ENCODE measurements at regions not wholly inside any gene's neighbourhood (a gene's known extent, or its start where the extent isn't known, plus 50 kb on each side); places are given as distances from the start of the nearest gene placed in this dataset.
"Not testable (repeated sequence)": the region's sequence is repeated elsewhere in the genome, so short reads cannot be mapped to it uniquely, and the experiment has no call there.

DNA sequence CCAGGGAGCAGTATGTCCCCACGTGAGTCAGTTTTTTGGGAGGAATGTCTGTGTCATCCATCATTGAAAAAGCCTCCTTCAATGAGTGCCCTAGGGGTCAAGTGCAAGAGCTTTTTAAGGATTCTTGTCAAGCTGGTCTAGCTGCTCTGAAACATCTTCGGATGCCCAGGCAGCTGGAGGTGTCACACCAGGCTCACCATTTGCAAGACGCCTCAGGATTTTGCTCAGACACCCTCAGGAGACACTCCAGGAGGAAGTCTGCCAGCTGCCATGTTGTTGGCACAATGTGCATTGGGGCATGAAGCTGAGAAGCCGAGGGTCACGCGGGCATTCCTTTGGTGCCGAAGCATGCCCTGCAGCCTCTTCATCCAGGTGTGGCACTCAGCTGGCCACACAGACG, 111.1 kb upstream of the S1PR3 start:
- DNase-seq: no peak

DNA sequence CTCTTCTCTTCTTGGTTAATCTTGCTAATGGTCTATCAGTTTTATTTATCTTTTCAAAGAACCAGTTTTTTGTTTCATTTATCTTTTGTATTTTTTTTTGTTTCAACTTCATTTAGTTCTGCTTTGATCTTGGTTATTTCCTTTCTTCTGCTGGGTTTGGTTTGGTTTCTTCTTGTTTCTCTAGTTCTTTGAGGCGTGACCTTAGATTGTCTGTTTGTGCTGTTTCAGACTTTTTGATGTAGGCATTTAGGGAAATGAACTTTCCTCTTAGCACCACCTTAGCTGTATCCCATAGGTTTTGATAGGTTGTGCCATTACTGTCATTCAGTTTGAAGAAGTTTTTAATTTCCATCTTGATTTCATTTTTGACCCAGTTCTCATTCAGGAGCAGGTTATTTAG, 107.0 kb upstream of the S1PR3 start:
- not testable (repeated sequence) for DNase-seq

DNA sequence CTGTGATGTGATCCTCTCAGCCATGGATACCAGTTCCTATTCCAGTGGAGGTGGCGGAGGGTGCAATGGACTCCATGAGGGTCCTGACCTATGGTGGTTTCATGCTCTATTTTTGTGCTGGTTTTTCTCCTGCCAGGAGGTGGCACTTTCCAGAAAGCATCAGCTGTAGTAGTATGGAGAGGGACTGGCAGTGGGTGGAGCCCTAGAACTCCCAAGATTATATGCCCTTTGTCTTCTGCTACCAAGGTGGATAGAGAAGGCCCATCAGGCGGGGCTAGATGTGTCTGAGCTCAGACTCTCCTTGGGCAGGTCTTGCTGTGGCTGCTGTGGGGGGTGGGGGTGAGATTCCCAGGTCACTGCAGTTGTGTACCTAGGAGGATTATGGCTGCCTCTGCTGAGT, 104.5 kb upstream of the S1PR3 start:
- not testable (repeated sequence) for DNase-seq

DNA sequence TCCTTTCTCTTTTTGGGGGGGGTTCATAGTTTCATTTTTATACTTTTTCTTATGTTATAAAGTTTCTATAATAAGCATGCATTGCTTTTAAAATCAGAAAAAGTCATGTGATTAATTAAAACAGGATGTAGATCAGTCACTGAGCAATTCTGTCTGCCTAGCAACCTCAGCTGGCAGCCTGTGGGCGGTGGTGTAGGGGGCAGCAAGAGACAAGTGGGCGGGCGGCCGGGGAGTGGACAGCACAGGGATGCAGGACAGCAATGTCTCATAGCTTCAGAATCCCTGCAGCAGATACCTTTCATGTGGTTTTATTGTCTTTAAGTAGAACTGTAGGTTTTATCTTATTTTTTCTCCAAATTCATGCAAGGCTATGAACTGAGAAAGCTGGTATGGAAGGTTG, 101.9 kb upstream of the S1PR3 start:
- DNase-seq: no peak

DNA sequence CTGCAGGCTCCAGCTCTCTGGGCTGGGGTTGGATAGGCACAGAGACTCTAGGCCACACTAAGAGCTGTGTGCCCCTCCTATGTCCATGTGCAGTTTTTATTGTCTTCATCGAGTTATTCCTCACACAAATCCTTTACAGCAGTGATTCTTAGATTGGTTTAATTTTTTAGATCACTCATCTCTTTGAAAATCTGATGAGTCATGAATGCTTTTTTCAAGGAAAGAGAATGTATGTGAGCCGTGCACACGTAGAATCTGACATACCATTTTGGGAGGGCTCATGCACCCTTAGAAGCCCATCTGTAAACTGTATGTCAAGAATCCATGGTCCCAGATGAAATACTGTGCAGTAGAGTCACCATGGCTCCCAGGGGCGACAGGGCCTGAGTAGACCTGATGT, 100.7 kb upstream of the S1PR3 start:
- no peak for DNase-seq

DNA sequence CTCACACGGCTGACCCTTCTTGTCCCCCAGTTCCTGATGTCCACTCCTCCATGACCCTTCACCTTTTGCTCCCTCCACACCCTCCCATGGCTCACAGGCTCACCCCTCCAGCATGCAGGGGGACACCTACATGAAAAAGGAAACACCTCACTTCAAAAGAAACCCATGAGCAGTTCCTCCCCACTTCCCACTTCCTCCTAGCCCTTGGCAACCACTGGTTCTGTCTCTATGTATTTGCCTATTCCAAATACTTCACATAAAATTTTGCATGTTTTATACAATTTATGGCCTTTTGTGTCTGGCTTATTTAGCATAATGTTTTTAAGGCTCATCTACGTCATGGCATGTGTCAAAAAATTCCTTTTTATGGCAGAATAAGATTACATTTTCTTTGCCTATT, 100.2 kb upstream of the S1PR3 start:
- DNase-seq: no peak

DNA sequence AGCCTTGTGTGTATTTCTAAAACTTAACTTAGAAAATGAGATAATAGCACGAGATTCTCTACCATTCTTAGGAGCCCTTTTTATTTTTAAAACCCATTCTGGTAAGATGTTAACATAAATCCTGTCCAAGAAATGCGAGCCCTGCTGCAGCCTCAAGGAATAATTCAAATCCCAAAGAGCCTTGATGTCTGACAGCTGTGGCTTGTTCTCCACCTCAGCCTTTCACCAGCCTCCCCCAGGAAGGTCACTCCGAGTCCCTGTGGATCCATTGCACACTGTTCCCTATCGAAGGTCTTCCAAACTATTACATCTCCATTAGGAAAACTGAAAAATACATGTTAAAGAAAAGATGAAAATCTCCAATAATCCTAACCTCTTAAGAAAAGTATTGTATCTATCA, 98.5 kb upstream of the S1PR3 start:
- DNase-seq: no peak

DNA sequence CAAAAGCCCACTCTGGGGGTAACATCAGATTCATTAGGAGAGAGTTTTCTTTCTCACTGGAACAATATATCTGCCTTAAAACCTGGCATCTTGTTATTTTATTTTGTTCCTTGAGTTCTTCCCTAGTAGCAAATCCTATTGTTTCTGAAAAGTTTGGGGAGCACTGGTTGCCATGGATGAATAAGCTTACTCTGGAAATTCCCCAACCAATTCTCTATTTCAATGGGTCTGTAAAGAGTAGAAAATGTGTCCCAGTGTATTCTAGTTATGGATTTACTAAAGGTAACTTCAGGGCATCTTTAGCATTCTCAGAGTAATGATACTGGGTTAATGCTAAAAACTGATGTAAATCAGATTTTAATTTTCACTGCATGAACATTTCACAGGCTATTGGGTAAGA, 94.2 kb upstream of the S1PR3 start:
- DNase-seq: no peak

DNA sequence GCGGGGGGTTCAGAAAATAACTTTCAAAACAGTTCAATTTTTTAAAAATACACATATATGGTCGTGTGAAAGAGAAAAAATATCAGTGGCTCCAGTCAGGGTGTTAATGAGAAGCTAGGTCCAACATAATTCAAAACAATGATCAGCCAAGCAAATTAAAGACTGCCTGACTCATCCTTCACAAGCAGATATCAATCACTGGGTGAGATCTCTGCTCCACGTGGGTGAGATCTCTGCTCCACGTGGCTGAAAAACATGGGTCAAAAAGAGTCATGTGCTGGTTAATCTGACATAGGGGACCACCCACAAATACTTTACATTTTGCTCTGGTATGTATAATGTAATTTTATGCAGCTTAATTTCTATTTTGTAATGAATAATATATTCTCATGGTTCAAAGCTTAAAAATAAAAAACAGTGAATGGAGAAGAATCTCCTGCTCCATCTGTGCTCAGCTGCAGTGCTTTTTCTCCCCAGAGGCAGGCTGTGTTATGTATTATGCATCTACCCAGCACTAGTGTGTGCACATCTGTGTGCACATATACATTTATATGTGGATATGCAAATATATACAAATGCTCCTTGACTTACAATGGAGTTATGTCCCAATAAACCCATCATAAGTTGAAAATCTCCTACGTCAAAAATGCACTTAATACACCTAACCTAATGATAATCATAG, 93.1 kb upstream of the S1PR3 start:
- DNase-seq: no peak

DNA sequence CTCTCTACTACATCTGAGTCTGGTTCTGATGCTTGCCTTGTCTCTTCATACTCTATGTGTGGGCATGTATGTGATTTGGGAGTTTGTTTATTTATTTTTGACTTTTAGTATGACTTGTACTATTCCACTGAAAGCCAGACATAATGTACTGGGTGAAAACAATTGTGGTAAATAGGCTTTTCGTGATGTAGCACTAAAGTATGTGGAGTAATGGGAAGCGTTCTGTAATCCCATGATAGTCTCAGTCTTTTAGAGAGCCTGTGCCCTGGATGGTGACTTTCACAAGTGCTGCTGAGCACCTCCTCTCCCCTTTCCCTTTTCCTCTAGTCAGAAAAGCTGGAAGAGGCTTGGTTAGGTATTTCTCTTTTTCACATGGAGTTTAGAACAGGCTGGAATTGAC, 85.8 kb upstream of the S1PR3 start:
- DNase-seq: no peak

DNA sequence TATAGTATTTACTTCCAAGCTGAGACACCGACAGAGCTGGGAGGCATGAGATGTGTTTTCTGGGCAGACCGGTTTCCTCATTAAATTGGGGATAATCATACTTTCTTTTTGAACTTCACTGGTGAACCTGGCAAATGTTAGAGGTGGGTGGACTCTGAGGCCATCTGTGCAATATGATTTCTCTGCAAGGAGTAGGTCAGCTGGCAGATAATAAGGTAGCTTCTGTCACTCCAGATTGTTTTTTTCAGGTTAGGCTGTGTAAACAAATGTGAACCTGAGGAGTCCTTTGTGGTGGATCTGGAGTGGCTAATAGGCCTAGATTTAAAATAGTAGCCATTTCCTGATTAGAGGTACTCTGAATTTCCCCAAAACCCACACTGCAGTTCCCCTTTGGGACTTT, 75.4 kb upstream of the S1PR3 start:
- no peak for DNase-seq

DNA sequence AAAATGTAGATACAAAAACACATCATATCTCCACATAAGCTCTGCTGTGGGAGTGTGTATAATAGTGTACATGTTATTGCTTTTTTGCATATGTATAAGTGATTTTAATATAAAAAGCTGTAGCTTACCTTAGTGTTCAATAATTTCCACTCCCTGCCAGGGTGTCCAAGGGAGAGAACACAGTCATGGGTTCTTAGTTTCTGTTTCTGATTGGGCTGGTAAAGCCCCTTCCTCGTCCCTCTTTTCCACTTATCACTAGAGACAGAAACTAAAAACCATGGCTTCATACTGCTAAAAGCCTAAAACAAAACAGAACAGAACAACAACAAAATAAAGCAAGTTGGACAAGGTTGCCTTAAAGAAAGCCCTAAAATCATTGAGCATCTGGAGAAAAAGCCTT, 74.4 kb upstream of the S1PR3 start:
- no peak for DNase-seq

DNA sequence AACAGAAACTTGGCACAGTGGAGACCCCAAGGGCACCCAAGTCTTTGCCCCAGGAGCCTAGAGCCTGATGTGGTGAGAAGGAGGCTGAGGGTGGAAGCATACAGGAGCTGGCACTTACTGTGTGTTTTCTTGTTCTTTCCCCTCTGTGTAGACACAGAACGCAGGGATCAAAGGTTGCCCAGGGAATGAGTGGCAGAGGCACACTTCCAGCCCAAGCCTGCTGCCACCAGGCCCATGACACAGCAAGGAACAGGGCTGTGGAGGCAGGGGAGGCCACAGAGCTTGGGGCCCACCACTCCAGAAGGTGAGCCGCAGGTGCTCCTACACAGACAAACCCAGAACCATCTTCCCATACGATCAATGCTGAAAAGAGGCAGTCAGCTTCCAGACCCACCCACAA, 73.9 kb upstream of the S1PR3 start:
- no peak for DNase-seq

DNA sequence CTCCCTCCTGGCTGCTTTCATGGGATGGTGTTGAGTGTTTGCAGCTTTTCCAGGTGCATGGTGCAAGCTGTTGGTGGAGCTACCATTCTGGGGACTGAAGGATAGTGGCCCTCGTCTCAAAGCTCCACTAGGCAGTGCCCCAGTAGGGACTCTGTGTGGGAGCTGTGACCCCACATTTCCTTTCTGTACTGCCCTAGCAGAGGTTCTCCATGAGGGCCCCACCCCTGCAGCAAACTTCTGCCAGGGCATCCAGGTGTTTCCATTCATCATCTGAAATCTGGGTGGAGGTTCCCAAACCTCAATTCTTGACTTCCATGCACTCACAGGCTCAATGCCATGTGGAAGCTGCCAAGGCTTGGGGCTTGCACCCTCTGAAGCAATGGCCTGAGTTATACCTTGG, 72.7 kb upstream of the S1PR3 start:
- DNase-seq: not testable (repeated sequence)

DNA sequence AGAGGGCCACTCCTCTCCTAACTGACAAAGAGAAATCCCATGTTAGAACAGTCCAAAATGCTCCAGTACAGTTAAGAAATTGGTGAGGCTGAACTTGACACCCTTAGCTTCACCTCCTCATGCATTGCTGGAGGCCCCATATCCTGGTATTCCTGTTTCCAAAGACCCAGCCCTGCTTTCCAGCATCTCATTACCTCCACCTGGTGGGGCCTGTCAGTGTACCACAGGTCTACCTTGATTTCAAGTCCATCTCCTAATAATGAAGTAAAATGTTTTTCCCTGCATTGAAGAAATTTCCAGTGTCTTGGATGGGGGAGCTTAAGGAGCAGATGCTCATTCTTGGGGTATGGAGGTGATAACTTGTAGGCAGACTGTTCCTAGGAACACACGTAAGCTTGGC, 70.6 kb upstream of the S1PR3 start:
- DNase-seq: no peak

DNA sequence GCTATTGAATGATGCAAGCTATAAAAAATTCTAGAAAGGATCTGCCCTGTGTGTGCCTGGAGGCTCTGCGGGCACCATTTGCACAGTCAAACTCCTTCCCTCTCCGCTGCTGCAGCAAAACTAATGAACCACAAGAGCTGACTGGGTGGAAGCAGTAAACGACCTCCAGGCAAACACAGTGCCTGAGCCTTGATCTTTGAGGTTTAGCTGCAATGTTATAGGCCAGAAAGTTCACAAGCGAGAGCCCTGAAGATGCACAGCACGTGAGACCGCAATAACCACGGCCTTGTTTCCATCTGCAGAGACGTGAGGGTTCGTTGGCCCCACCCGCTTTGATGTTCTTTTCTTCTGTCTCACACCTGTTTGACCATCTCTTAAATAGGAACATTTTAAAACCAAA, 69.2 kb upstream of the S1PR3 start:
- peak; percentile 42 to 59 for DNase-seq

DNA sequence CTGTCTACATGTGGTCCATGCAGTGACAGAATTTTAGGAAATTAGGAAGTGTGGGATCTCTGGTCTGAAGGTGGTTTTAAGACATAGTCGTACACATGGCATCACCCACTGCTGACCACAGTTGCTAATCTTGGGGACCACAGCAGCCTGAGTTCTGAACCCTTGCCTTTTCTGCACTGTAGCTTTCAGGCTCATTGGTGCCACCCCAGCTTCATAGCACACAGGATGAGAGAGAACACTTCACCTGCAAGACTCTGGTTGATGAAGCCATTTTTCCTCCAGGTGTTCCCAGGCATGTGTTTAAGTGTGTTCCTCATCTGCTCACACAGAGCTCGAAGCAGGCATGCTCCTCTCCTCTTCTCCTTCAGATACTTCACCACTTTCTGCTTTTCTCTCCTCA, 68.2 kb upstream of the S1PR3 start:
- no peak for DNase-seq

DNA sequence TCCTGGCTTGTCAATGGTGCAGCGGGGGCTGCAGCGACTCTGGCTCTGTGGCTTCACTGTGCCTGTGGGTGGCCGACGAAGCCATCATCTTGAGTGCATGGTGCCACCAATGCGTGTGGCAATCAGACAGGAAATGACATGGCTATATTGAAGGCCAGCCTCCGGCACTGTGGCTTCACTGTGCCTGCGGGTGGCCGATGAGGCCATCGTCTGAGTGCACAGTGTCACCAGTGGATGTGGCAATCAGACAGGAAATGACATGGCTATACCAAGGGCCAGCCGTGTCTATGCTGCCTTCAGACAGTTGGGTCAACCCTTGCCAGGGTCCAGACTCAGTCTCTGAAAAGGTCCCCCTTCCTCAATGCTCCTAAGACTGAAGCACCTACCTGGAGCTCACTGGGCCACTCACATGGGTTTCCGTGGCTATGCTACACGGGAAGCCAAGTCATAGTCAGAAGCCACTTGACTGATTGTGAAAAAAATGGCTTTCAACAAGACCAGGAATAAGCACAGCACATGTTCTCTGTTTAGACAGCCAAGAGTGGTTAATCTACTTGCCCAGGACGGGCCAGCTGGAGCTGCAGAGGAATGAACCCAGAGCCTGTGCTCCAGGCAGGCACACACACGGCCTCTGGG, 67.5 kb upstream of the S1PR3 start:
- DNase-seq: peak in 1 of 2 donors; percentile 7

DNA sequence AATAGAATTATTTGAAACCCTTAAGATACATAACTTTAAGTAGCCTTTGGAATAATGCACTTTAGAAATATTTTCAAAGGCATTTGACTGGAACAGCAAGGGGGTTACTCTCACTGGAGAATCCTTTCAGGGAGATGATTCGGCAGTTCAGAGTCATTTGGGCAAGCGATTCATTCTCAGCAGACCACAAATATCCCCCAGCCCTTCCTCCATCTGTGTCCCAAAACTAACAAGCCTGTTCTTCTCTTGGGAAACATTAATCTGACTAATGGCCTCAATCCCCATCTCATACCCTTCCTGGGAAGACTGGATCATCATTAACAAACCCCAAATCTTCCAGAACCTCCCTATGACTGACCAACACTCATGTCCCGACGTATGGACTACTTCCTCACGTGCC, 65.8 kb upstream of the S1PR3 start:
- no peak for DNase-seq

DNA sequence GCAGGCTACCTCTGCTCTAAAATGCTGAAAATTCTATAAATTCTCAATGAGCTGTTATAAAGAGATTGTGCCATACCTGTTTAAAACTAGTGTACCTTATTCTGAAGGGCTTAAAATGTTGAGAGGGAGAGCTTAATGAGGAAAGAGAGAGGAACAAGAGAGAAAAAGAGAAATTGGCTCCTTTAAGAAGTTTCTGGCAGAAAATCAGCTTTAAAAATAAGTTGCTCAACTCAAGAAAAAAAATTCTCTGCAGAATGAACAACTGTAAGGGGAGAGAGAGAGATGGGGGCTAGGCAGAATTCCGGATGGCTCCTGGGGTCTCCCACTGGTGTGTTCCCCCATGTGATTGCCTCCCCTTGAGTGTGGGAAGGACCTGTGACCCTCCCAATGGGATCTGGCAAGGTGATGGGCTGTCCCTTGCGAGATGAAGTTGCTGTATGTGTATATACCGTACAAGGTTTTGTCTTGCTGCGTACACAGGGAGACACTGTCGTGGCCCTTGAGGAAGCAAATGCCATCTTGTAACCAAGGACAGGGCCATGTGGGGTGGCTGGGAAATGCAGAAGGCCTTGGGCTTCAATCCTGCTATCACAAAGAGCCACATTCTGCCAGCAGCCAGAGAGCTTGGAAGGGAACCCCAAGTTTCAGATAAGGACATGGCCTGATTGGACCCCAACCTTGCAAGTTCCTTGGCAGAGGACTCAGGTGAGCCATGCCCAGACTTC, 64.3 kb upstream of the S1PR3 start:
- DNase-seq: no peak

DNA sequence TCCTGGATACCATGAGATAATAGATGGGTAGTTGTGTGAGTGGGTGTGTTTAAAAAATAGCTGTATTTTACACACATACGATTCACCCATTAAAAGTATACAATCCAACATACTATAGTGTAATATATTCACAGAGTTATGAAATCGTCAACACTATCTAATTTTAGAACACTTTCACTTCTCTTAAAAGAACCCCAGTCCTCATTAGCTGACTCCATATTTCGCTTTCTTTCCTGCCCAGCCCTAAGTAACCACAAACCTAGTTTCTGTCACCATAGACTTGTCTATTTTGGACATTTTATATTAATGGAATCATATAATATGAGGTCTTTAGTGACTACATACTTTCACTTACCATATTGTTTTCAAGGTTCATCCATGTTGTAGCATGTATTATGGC, 63.8 kb upstream of the S1PR3 start:
- no peak for DNase-seq

DNA sequence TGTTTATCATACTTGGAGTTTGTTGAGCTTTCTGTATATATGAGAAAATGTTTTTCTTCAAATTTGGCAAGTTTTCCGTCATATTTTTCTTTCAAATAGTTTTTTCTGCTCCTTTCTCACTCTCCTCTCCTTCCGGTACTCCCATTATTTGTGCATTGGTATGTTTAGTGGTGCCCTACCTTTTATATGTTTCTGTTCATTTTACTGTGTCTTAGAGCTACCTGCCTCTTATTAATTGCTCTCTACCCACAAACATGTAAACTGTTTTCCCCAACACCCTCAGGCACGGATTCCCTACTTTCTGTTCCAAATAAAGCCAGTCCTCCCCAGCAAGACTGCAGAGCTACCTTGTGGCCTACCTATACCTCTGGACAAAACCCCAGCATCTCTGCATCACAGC, 60.6 kb upstream of the S1PR3 start:
- no peak for DNase-seq

DNA sequence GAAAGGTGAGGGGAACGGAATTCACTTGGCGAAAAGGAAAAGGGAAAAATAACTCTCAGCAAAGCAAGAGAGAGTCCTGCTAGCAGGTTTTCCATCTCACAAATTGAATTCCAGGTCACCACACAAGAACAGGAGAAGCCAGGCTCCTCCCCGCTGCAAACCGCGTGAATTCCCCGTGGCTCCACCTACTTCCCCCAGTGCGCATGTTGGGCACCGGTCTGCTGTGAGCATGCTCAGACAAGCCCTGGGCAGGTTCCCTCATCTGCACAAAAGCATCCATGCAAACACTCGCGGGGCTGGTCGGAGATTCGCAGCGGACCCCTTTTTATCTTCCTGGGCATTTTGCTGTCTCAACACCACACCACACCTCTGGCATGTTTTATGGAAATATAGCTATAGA, 58.5 kb upstream of the S1PR3 start:
- no peak for DNase-seq

DNA sequence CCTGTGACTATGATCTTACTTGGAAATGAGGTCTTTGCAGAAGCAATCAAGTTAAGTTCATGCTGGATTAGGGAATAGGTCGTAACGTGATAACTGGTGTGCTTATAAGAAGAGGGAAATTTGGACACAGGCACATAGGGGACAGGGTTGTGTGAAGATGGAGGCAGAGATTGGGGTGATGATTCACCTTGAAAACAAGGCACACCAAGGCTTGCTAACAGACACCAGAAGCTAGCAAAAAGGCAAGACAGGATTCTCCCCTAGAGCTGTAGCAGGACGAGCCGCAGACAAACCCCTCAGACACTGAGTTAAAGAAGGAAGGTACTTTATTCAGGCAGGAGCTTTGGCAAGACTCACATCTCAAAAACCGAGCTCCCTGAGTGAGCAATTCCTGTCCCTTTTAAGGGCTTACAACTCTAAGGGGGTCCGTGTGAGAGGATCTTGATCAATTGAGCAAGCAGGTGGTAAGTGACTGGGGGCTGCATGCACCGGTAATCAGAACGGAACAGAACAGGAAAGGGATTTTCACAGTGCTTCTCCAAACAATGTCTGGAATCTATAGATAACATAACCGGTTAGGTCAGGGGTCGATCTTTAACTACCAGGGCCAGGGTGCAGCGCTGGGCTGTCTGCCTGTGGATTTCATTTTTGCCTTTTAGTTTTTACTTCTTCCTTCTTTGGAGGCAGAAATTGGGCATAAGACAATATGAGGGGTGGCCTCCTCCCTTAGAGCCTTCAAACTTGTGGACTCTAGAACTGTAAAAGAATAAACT, 57.5 kb upstream of the S1PR3 start:
- DNase-seq: no peak

All from stimulated activated CD4-positive, alpha-beta T cell treated with anti-CD3 and anti-CD28 coated beads, Interleukin-2, amount 100 ng/mL, for 24 hours (primary cell).